H1 (cell line): ENCODE measurements at regions not wholly inside any gene's neighbourhood (a gene's known extent, or its start where the extent isn't known, plus 50 kb on each side); places are given as distances from the start of the nearest gene placed in this dataset.

ENCODE experiments used
- ATF3 ChIP-seq: IDR thresholded peaks from 2 replicates; pipeline ENCODE4 v1.6.1; 2011; ENCODE audit warnings: low read depth, mild to moderate bottlenecking, low read length; ENCODE audit not compliant: insufficient read depth

GRCh38 chr20:24836661-24837299 is 112.3 kb upstream of the CST7 start (continued):
- TF ChIP-seq ATF3: no peak
